ENCODE measurements at regions not wholly inside any gene's neighbourhood (a gene's known extent, or its start where the extent isn't known, plus 50 kb on each side); places are given as distances from the start of the nearest gene placed in this dataset.

DNA sequence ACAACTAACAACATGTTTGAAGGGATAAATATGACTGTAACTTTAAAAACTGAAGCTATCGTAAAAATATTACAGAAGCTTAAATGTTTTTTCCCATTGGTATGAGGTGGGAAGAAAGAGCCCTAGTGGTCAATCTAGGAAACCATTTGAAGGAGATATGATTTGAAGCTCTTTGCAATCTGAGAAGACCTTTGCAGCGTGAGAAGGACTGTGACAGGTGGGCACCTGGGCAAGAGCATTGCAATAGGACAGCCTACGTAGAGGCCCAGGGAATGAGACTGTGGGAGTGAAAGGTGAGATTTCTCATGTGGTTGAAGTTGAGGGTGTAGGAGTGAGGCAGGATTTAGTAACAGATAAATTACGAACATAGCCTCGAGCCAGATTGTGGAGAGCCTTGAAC is 108.0 kb upstream of the PDE7B start:
- WGBS (ENCODE audit: low lambda C conversion rate), result 16% methylated on average over 5 of the region's 5 CpGs
- Histone ChIP-seq H3K36me3 (replicated peaks in 1 of 2; ENCODE audit: control insufficient read depth in 1 of 2, insufficient read depth in 2 of 2, low read length in 2 of 2) (no peaks in the 10 kb centered on the region), H3K4me1 (ENCODE audit: insufficient read depth, low read length) (no peaks in the 10 kb centered on the region), H3K9me3 (ENCODE audit: low read length) (no peaks in the 10 kb centered on the region), H3K4me3 (replicated peaks in 1 of 3; ENCODE audit: insufficient read depth in 1 of 3, low read depth in 2 of 3, low read length in 3 of 3) (no peak overlapping the region), H3K4me2 (ENCODE audit: low read depth, low read length) (no peak overlapping the region), H3K27me3 (ENCODE audit: control insufficient read depth in 1 of 2, insufficient read depth in 2 of 2, low read length in 2 of 2) (no peaks in the 10 kb centered on the region), H2AFZ (ENCODE audit: low read length) (no peak overlapping the region), H3K79me2 (ENCODE audit: insufficient read depth, low read length) (no peaks in the 10 kb centered on the region), H4K20me1 (ENCODE audit: insufficient read depth, low read length) (no peaks in the 10 kb centered on the region), H3K27ac (ENCODE audit: extremely low read length, insufficient read depth, low read length) (no peak overlapping the region), H3K9ac (ENCODE audit: insufficient read depth, low read depth, low read length) (no peak overlapping the region)
- in situ Hi-C loops (cut with HindIII; ENCODE audit: extremely low pct_ligation_motif_present, low pct_unique_long_range_greater_than_20kb), result no loop called here
- ATAC-seq, result peak; percentile 54
- POLR2A ChIA-PET, result no interaction called here
- intact Hi-C loops (cut with micrococcal nuclease; ENCODE audit: unreplicated experiment), result no loop called here
- FAIRE-seq, result no peak
- CTCF ChIA-PET (ENCODE audit: low intra/inter-chr PET ratio, low total read pairs), result no interaction called here
- no TSS peak for BruUV-seq (replicated peaks)
- DNase-seq (ENCODE audit: low spot score), result no peak
- TF ChIP-seq ZNF781 (CRISPR knock-in tag; IDR thresholded peaks at IDR 0.05; ENCODE audit: borderline replicate concordance, not compliant biosample characterization) (no peak), ZFP36L1 (CRISPR knock-in tag; IDR thresholded peaks at IDR 0.05) (no peak), REPIN1 (CRISPR knock-in tag; IDR thresholded peaks at IDR 0.05; ENCODE audit: borderline replicate concordance, low read depth) (no peak), ZNF616 (CRISPR knock-in tag; IDR thresholded peaks at IDR 0.05; ENCODE audit: low read depth) (no peak), ZNF296 (CRISPR knock-in tag; conservative IDR thresholded peaks at IDR 0.05) (no peak), ZNF337 (CRISPR knock-in tag; IDR thresholded peaks at IDR 0.05; ENCODE audit: borderline replicate concordance, low read depth) (no peak), NR1H2 (CRISPR knock-in tag; IDR thresholded peaks at IDR 0.05; ENCODE audit: borderline replicate concordance, low read depth) (no peak)
- TF ChIP-seq, protein P1, sequence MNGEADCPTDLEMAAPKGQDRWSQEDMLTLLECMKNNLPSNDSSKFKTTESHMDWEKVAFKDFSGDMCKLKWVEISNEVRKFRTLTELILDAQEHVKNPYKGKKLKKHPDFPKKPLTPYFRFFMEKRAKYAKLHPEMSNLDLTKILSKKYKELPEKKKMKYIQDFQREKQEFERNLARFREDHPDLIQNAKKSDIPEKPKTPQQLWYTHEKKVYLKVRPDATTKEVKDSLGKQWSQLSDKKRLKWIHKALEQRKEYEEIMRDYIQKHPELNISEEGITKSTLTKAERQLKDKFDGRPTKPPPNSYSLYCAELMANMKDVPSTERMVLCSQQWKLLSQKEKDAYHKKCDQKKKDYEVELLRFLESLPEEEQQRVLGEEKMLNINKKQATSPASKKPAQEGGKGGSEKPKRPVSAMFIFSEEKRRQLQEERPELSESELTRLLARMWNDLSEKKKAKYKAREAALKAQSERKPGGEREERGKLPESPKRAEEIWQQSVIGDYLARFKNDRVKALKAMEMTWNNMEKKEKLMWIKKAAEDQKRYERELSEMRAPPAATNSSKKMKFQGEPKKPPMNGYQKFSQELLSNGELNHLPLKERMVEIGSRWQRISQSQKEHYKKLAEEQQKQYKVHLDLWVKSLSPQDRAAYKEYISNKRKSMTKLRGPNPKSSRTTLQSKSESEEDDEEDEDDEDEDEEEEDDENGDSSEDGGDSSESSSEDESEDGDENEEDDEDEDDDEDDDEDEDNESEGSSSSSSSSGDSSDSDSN (CRISPR knock-in tag; IDR thresholded peaks at IDR 0.05), result no peak
- TF ChIP-seq, protein P2, sequence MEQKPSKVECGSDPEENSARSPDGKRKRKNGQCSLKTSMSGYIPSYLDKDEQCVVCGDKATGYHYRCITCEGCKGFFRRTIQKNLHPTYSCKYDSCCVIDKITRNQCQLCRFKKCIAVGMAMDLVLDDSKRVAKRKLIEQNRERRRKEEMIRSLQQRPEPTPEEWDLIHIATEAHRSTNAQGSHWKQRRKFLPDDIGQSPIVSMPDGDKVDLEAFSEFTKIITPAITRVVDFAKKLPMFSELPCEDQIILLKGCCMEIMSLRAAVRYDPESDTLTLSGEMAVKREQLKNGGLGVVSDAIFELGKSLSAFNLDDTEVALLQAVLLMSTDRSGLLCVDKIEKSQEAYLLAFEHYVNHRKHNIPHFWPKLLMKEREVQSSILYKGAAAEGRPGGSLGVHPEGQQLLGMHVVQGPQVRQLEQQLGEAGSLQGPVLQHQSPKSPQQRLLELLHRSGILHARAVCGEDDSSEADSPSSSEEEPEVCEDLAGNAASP (CRISPR knock-in tag; IDR thresholded peaks at IDR 0.05; ENCODE audit: borderline replicate concordance), result no peak
- TF ChIP-seq, protein P3, sequence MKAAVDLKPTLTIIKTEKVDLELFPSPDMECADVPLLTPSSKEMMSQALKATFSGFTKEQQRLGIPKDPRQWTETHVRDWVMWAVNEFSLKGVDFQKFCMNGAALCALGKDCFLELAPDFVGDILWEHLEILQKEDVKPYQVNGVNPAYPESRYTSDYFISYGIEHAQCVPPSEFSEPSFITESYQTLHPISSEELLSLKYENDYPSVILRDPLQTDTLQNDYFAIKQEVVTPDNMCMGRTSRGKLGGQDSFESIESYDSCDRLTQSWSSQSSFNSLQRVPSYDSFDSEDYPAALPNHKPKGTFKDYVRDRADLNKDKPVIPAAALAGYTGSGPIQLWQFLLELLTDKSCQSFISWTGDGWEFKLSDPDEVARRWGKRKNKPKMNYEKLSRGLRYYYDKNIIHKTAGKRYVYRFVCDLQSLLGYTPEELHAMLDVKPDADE (CRISPR knock-in tag; IDR thresholded peaks at IDR 0.05), result no peak

Data from HepG2 (cell line).